H9 (cell line): ENCODE measurements at regions not wholly inside any gene's neighbourhood (a gene's known extent, or its start where the extent isn't known, plus 50 kb on each side); places are given as distances from the start of the nearest gene placed in this dataset.

Source experiments
- DNase-seq: peaks from one replicate; pipeline ENCODE4 v3.0.0-alpha.2; 2017
- H2AFZ ChIP-seq: one replicate; pipeline ENCODE4 v1.6.1; 2013; ENCODE audit warnings: mild to moderate bottlenecking, low read length, control low read depth, moderate library complexity
- H2AK5ac ChIP-seq: 2 replicates; pipeline ENCODE4 v1.6.1; 2013; ENCODE audit warnings: low read length, control low read depth, mixed read lengths; ENCODE audit not compliant: insufficient read length
- H2BK120ac ChIP-seq: one replicate; pipeline ENCODE4 v1.6.1; 2013; ENCODE audit warnings: low read depth, mild to moderate bottlenecking, low read length, control low read depth, inconsistent platforms; ENCODE audit not compliant: poor library complexity, severe bottlenecking
- H2BK12ac ChIP-seq: 2 replicates; pipeline ENCODE4 v1.6.1; 2013; ENCODE audit warnings: low read length, control low read depth, mixed read lengths, low read depth; ENCODE audit not compliant: insufficient read length
- H2BK15ac ChIP-seq: 2 replicates; pipeline ENCODE4 v1.6.1; 2013; ENCODE audit warnings: low read depth, low read length, control low read depth
- H2BK20ac ChIP-seq: one replicate; pipeline ENCODE4 v1.6.1; 2013; ENCODE audit warnings: low read depth, mild to moderate bottlenecking, low read length, control low read depth, inconsistent platforms; ENCODE audit not compliant: poor library complexity, severe bottlenecking
- H2BK5ac ChIP-seq: 2 replicates; pipeline ENCODE4 v1.6.1; 2013; ENCODE audit warnings: low read length, control low read depth, mixed read lengths; ENCODE audit not compliant: insufficient read length
- H3K14ac ChIP-seq: 2 replicates; pipeline ENCODE4 v1.6.1; 2013; ENCODE audit warnings: low read length, control low read depth; ENCODE audit not compliant: insufficient read depth
- H3K18ac ChIP-seq: 2 replicates; pipeline ENCODE4 v1.6.1; 2013; ENCODE audit warnings: low read depth, mild to moderate bottlenecking, mixed read lengths, low read length, control low read depth; ENCODE audit not compliant: insufficient read length
- H3K23ac ChIP-seq: 2 replicates; pipeline ENCODE4 v1.6.1; 2013; ENCODE audit warnings: low read length, control low read depth, mixed read lengths, low read depth; ENCODE audit not compliant: insufficient read length
- H3K23me2 ChIP-seq: 2 replicates; pipeline ENCODE4 v1.6.1; 2013; ENCODE audit warnings: low read depth, mild to moderate bottlenecking, mixed read lengths, low read length, control low read depth; ENCODE audit not compliant: insufficient read length, poor library complexity, severe bottlenecking
- H3K27ac ChIP-seq: 2 replicates; pipeline ENCODE4 v1.5.1; 2013; ENCODE audit warnings: low read length, control low read depth, mixed read lengths, low read depth; ENCODE audit not compliant: insufficient read length
- H3K27me3 ChIP-seq: 2 replicates; pipeline ENCODE4 v1.6.1; 2013; ENCODE audit warnings: low read length, control low read depth, inconsistent platforms; ENCODE audit not compliant: insufficient read depth
- H3K4ac ChIP-seq: 2 replicates; pipeline ENCODE4 v1.6.1; 2013; ENCODE audit warnings: low read depth, mild to moderate bottlenecking, control low read depth, inconsistent platforms, low read length, moderate library complexity
- H3K4me1 ChIP-seq: 2 replicates; pipeline ENCODE4 v1.6.1; 2013; ENCODE audit warnings: low read length, control low read depth, inconsistent platforms; ENCODE audit not compliant: insufficient read depth
- H3K4me2 ChIP-seq: 2 replicates; pipeline ENCODE4 v1.6.1; 2013; ENCODE audit warnings: low read length, control low read depth, mixed read lengths; ENCODE audit not compliant: insufficient read length, insufficient read depth
- H3K56ac ChIP-seq: 2 replicates; pipeline ENCODE4 v1.6.1; 2013; ENCODE audit warnings: low read depth, mild to moderate bottlenecking, mixed read lengths, low read length, control low read depth; ENCODE audit not compliant: insufficient read length
- H3K79me1 ChIP-seq: 2 replicates; pipeline ENCODE4 v1.6.1; 2013; ENCODE audit warnings: low read depth, mild to moderate bottlenecking, moderate library complexity, low read length, control low read depth, inconsistent platforms; ENCODE audit not compliant: insufficient read depth, poor library complexity, severe bottlenecking
- H3K79me2 ChIP-seq: 2 replicates; pipeline ENCODE4 v1.6.1; 2013; ENCODE audit warnings: low read length, control low read depth, inconsistent platforms; ENCODE audit not compliant: insufficient read depth
- H3K9ac ChIP-seq: 2 replicates; pipeline ENCODE4 v1.6.1; 2013; ENCODE audit warnings: low read length, control low read depth, mixed read lengths; ENCODE audit not compliant: insufficient read length; ENCODE audit errors: extremely low read depth
- H3K9me3 ChIP-seq: one replicate; pipeline ENCODE4 v1.6.1; 2013; ENCODE audit warnings: low read depth, low read length, inconsistent platforms; ENCODE audit not compliant: control insufficient read depth
- H3T11ph ChIP-seq: one replicate; pipeline ENCODE4 v1.6.1; 2013; ENCODE audit warnings: mild to moderate bottlenecking, low read length, control low read depth, inconsistent platforms
- H4K20me1 ChIP-seq: one replicate; pipeline ENCODE4 v1.6.1; 2013; ENCODE audit not compliant: control insufficient read depth, insufficient read length, insufficient read depth
- H4K5ac ChIP-seq: 2 replicates; pipeline ENCODE4 v1.6.1; 2013; ENCODE audit warnings: low read depth, mild to moderate bottlenecking, mixed read lengths, low read length, control low read depth; ENCODE audit not compliant: insufficient read length
- H4K8ac ChIP-seq: replicated peaks from 2 replicates; pipeline ENCODE4 v1.6.1; 2013; ENCODE audit warnings: low read length, control low read depth, mixed read lengths, low read depth; ENCODE audit not compliant: insufficient read length
- H4K91ac ChIP-seq: 2 replicates; pipeline ENCODE4 v1.6.1; 2013; ENCODE audit warnings: low read depth, mild to moderate bottlenecking, moderate library complexity, mixed read lengths, low read length, control low read depth; ENCODE audit not compliant: insufficient read length
- H3K27ac Mint-ChIP-seq, 3 experiments: 2 replicates in 2 of 3; 3 replicates in 1 of 3; pipeline ENCODE4 v1.8.0; 2020 to 2021; ENCODE audit warnings: mixed read lengths in 3 of 3, mild to moderate bottlenecking in 1 of 3, moderate library complexity in 1 of 3
- H3K27me3 Mint-ChIP-seq: 2 replicates; pipeline ENCODE4 v1.8.0; 2021; ENCODE audit warnings: low read depth, mild to moderate bottlenecking, moderate library complexity, mixed read lengths
- H3K36me3 Mint-ChIP-seq, 3 experiments: 2 replicates in 2 of 3; 3 replicates in 1 of 3; pipeline ENCODE4 v1.8.0; 2020 to 2021; ENCODE audit warnings: low read depth in 3 of 3, mixed read lengths in 3 of 3; ENCODE audit not compliant: insufficient read depth in 1 of 3
- H3K4me1 Mint-ChIP-seq, 2 experiments: 2 replicates each; pipeline ENCODE4 v1.8.0; 2020; ENCODE audit warnings: mixed read lengths in 2 of 2
- H3K4me3 Mint-ChIP-seq, 2 experiments: 2 replicates in 1 of 2; 3 replicates in 1 of 2; pipeline ENCODE4 v1.8.0; 2020 to 2021; ENCODE audit warnings: mild to moderate bottlenecking in 2 of 2, mixed read lengths in 2 of 2, moderate library complexity in 1 of 2
- H3K9me3 Mint-ChIP-seq, 2 experiments: 2 replicates in 1 of 2; 3 replicates in 1 of 2; pipeline ENCODE4 v1.8.0; 2020; ENCODE audit warnings: mild to moderate bottlenecking in 2 of 2, mixed read lengths in 2 of 2, moderate library complexity in 1 of 2
- CTCF ChIP-seq: fragments of 200-600 bp; sonication (generic); conservative IDR thresholded peaks from 3 replicates; pipeline ENCODE4 v1.8.0; 2021; ENCODE audit warnings: antibody characterized with exemption, mild to moderate bottlenecking
- WGBS: extraction: QIAGEN DNeasy Blood & Tissue Kit; methylation state at CpG from one replicate; pipeline ENCODE4 v1.1.7; 2013; ENCODE audit warnings: missing lambda C conversion rate, low lambda C conversion rate, mixed read lengths; ENCODE audit not compliant: insufficient read length; ENCODE audit errors: extremely low coverage; 5-methylcytosine and 5-hydroxymethylcytosine counted together

GRCh38 chr13:83100237-83100636 is 782.0 kb downstream of the SLITRK1 start:
- H3K9me3 ChIP-seq, result no peaks in the 10 kb centered on the region
- no peaks in the 10 kb centered on the region for H3K23me2 ChIP-seq
- H3K79me2 ChIP-seq, result no peaks in the 10 kb centered on the region
- no peak overlapping the region for H2AK5ac ChIP-seq
- no peak overlapping the region for H2BK15ac ChIP-seq
- H2BK120ac ChIP-seq, result no peak overlapping the region
- no peak overlapping the region for H3K27ac ChIP-seq
- no peaks in the 10 kb centered on the region for H3K27me3 ChIP-seq
- no peak for TF ChIP-seq CTCF
- no peak overlapping the region for H3K4me2 ChIP-seq
- Mint-ChIP-seq H3K4me1 (no peaks in the 10 kb centered on the region), H3K36me3 (no peaks in the 10 kb centered on the region), H3K9me3 (no peaks in the 10 kb centered on the region; a peak in 2 of 5 replicates), H3K4me3 (no peak overlapping the region), H3K27ac (no peak overlapping the region), H3K27me3 (no peaks in the 10 kb centered on the region)
- H2AFZ ChIP-seq, result no peak overlapping the region
- no peak overlapping the region for H3K18ac ChIP-seq
- H3K9ac ChIP-seq, result no peak overlapping the region
- WGBS, result no CpG with 5 or more reads among the region's 1 CpG
- DNase-seq, result no peak
- H3K79me1 ChIP-seq, result no peaks in the 10 kb centered on the region
- H4K20me1 ChIP-seq, result no peaks in the 10 kb centered on the region
- H3K23ac ChIP-seq, result no peak overlapping the region
- H2BK5ac ChIP-seq, result no peak overlapping the region
- no peak overlapping the region for H4K8ac ChIP-seq
- no peak overlapping the region for H2BK20ac ChIP-seq
- no peak overlapping the region for H2BK12ac ChIP-seq
- no peak overlapping the region for H3K4ac ChIP-seq
- H3K14ac ChIP-seq, result no peak overlapping the region
- H4K5ac ChIP-seq, result no peak overlapping the region
- H3K56ac ChIP-seq, result no peak overlapping the region
- H3T11ph ChIP-seq, result no peak overlapping the region
- H4K91ac ChIP-seq, result no peak overlapping the region
- H3K4me1 ChIP-seq, result no peaks in the 10 kb centered on the region
